ACHN (cell line): ENCODE measurements at regions not wholly inside any gene's neighbourhood (a gene's known extent, or its start where the extent isn't known, plus 50 kb on each side); places are given as distances from the start of the nearest gene placed in this dataset.
A peak's percentile ranks its signal among the peaks of the same experiment; 100 is the strongest.
"Not testable (repeated sequence)": the region's sequence is repeated elsewhere in the genome, so short reads cannot be mapped to it uniquely, and the experiment has no call there.

ENCODE experiments used
- DNase-seq: peaks from one replicate; pipeline ENCODE4 v3.0.0-alpha.2; 2015
- in situ Hi-C: cut with HindIII; loops from 2 replicates; pipeline ENCODE4 v1.10.0; 2017; ENCODE audit warnings: low sequenced_read_pairs, low pct_ligation_motif_present, low pct_unique_long_range_greater_than_20kb

DNA sequence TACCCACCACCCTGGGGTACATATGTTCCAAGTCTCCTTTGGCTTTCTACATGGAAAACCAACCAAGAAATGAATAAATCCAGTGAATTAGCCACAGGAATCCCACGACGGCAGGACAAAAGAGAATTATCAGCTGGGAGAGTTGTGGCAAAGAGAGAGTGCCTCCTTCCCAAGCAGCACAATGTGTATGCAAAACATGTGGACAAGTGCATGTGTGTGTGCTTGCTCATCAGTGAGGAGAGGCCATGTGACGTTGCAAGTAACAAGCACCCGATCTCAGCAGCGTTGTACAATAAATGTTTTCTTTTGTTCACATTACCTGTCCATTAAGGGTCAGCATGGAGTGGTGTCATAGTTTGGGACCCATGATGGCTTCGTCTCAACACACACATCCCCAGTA lies 50.0 kb upstream of the EMX2 start:
- in situ Hi-C loops: no loop called here
- no peak for DNase-seq

DNA sequence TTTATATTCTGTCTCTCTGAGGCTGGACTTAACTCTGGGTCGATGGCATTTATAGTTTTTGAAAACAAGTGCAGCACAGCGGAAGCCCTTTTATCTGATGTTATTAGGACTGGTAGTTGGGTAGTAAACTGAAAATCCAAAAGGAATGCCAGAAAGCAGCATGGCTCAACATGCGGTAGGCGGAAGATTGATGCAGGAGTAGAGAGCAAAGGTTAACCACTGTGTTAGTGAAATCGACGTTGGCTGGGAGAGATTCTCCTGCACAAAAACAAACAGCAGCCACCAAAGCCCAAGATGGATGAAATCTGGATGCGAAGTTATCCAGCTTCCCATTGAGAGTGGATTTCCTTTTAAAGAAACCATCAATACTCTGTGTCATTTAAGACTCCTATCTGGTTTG lies 54.5 kb upstream of the EMX2 start:
- in situ Hi-C loops: no loop called here
- DNase-seq: no peak

GRCh38 chr10:117486606-117487005 lies 55.9 kb upstream of the EMX2 start:
- no peak for DNase-seq
- in situ Hi-C loops: no loop called here

DNA sequence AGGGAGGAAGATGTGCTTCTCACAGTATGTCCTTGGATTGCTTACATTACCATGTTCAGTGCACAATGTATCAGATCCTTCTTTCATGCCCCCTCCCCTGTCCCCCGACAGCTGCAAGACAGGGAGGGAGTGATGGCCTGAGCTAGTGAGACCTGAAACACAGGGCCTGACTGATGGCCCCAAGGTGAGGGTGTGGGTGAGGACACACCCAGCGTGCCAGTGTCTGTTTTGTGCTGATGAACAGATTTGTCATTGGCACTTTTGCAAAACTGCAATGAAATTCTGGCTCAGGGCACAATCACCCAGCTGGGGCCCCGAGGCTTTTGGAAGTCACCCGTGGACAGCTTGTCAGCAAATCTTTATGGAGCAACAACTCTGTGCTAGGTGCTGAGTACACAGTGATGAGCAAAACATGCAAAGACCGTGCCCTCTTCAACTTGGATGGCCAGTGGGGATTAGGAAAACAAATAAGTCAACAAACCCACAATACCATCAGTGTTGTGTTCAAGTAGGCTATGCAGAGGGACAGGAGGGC lies 59.4 kb upstream of the EMX2 start:
- DNase-seq: no peak
- in situ Hi-C loops: no loop called here

GRCh38 chr10:117481011-117481410 lies 61.5 kb upstream of the EMX2 start:
- DNase-seq, in situ Hi-C loops: not testable (repeated sequence)

GRCh38 chr10:117480097-117480496 lies 62.4 kb upstream of the EMX2 start:
- in situ Hi-C loops: no loop called here
- no peak for DNase-seq

- in situ Hi-C loops: no loop called here
- peak; percentile 87 for DNase-seq
These were observed 64.4 kb upstream of the EMX2 start for GRCh38 chr10:117477961-117478670.

DNA sequence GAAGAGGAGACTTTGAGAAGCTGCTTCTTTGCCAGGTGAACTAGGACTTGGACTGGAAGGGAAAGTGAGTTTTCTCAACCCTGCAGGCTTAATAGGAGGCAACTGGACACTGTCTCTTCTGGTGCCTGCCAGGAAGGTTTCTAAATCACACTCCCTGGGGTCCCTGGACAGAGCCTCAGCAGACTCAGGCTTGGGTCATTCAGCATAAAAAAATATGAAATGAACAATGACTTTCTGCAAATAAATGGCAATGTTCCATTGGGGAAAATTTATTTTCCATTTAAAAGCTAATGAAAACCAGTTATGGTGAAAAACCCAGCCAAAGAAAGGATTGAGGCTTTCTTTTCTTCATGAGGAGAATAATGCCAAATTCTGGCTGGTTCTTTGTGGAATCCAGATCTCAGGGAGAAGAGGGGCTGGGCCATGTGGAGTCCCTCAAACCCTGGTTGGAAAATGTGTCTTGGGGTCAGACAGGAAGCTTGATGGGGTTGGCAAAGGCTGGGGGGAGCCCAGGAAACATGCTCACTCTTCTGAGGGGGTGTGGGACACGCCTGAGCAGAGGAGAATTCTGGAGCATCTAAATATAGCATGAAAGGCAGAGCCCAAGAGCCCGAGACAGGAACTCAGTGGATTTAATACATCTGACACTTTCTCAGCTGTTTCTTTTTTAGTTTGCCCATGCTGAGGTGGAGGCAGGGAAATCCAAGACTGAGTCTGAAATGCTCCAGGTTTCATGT lies 65.2 kb upstream of the EMX2 start:
- in situ Hi-C loops: no loop called here
- no peak for DNase-seq

DNA sequence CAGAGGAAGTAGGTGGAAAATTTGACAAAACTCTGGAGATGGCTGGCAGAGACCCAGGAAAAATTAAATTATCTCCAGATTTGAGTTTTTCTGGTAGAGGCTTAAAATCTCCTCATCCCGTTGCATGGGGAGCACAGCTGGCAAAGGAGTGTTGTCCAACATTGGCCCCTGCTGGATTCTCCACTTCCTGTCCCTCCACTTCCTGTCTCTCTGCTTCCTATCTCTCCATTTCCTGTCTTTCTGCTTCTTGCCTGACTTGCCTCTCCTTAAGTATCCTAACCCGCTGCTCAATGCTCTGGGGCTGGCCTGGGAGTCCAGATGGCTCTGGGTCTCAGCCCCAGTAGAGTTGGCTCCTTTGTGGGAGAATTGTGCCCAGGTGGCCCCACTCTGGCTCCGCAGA lies 65.8 kb upstream of the EMX2 start:
- in situ Hi-C loops: no loop called here
- no peak for DNase-seq

GRCh38 chr10:117476281-117476680 lies 66.3 kb upstream of the EMX2 start:
- DNase-seq: no peak
- in situ Hi-C loops: no loop called here

- in situ Hi-C loops: no loop called here
- DNase-seq: no peak
These were observed 69.7 kb upstream of the EMX2 start for GRCh38 chr10:117472872-117473271.

GRCh38 chr10:117471344-117471874 lies 71.1 kb upstream of the EMX2 start:
- in situ Hi-C loops: no loop called here
- DNase-seq: no peak

- in situ Hi-C loops: no loop called here
- DNase-seq: no peak
These were observed 71.8 kb upstream of the EMX2 start for GRCh38 chr10:117470733-117471132.

DNA sequence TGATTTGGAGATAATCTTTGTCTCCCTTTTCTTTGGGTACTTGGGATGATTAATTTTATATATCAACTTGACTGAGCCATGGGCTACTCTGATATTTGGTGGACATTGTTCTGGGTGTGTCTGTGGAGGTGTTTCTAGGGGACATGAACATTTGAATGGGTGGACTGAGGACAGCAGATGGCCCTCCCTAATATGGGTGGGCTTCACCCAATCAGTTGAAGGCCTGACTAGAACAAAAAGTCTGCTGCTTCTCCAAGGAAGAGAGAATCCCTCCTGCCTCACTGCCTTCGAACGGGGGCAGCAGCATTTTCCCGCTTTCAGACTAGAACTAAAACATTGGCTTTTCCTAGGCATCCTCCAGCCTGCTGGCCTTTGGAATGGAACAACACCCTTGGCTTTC lies 73.9 kb upstream of the EMX2 start:
- DNase-seq: no peak
- in situ Hi-C loops: no loop called here

GRCh38 chr10:117464176-117464575 lies 78.4 kb upstream of the EMX2 start:
- DNase-seq: no peak
- in situ Hi-C loops: no loop called here

GRCh38 chr10:117463545-117463920 lies 79.0 kb upstream of the EMX2 start:
- DNase-seq: no peak
- in situ Hi-C loops: no loop called here

- no peak for DNase-seq
These were observed 79.6 kb upstream of the EMX2 start for GRCh38 chr10:117462816-117463544.

DNA sequence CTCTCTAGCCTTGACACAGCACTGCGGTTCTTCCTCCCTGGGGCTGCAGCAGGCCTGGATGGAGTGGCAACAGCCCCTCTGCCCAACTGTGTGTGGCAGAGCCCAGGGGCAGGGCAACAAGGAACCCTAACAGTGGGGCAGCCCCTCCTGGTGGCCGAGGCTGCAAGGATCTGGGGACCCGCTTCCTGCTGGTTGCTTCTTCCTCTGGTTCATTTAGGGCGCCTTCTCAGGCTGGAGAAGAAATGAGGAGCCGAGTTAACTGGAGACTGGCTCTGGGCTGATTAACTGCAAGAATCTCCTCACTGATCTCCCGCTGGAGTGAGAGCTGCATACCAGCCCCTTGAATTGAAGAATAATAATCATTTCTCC lies 80.1 kb upstream of the EMX2 start:
- peak; percentile 48 for DNase-seq
- in situ Hi-C loops: no loop called here

More at GRCh38 chr10:117462816-117463544, 79.6 kb upstream of the EMX2 start:
- in situ Hi-C loops: no loop called here

- in situ Hi-C loops: no loop called here
- DNase-seq: peak; percentile 86
These were observed 80.7 kb upstream of the EMX2 start for GRCh38 chr10:117461766-117462423.
